GM10248 (cell line): ENCODE measurements at regions not wholly inside any gene's neighbourhood (a gene's known extent, or its start where the extent isn't known, plus 50 kb on each side); places are given as distances from the start of the nearest gene placed in this dataset.

ENCODE experiments used
- CTCF ChIA-PET: fragments of 300-600 bp; sonication (Branson Sonifier 250); formaldehyde crosslinking; extraction: SDS; loops from one replicate; lab custom pipeline; 2021; ENCODE audit warnings: antibody characterized with exemption; lab: Yijun Ruan, JAX
- POLR2A ChIA-PET: fragments of 350-650 bp; sonication (Branson Sonifier 250); formaldehyde crosslinking; extraction: SDS; loops from one replicate; lab custom pipeline; 2020; ENCODE audit warnings: antibody characterized with exemption; lab: Yijun Ruan, JAX
- DNase-seq: peaks from one replicate; pipeline ENCODE4 v3.0.0; 2012; ENCODE audit errors: extremely low spot score
- CTCF ChIP-seq: IDR thresholded peaks from 2 replicates; pipeline ENCODE4 v1.5.1; 2012; ENCODE audit warnings: mild to moderate bottlenecking, low read depth; ENCODE audit errors: extremely low read depth, missing control alignments, control extremely low read depth

DNA sequence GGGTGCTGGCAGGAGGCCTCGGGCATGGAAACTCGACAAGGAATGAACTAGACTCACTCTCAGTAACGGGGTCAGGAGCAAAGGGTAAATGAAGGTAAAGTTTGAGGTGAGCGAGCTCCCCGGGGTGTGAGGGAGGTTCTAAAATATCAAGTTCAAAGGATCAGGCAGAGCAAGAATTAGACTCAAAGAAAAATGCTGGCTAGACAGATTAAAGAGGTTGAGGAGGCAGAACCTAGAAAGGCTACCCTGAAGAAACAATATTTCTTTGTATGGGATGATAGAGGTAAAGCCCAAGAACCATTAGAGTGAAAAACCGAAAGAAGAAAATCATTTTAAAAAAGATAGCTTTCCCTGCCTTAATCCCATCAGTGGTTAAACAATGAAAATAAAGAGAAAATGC, 386.7 kb upstream of the MEF2C start:
- no peak for TF ChIP-seq CTCF
- POLR2A ChIA-PET, result no interaction called here
- DNase-seq, result no peak
- CTCF ChIA-PET, result interaction anchor here (1.7 kb wide), 1 partner anchor 21 kb away, joined by 4 read pairs; no protein-coding TSS in a partner anchor

- no peak for DNase-seq
- POLR2A ChIA-PET, result no interaction called here
- TF ChIP-seq CTCF, result no peak
- CTCF ChIA-PET, result interaction anchor here (0.8 to 1.6 kb wide), 4 partner anchors 10 to 182 kb away, joined by 3 to 5 read pairs (median 3); no protein-coding TSS in a partner anchor
These were observed 385.5 kb upstream of the MEF2C start for GRCh38 chr5:89268460-89268859.

DNA sequence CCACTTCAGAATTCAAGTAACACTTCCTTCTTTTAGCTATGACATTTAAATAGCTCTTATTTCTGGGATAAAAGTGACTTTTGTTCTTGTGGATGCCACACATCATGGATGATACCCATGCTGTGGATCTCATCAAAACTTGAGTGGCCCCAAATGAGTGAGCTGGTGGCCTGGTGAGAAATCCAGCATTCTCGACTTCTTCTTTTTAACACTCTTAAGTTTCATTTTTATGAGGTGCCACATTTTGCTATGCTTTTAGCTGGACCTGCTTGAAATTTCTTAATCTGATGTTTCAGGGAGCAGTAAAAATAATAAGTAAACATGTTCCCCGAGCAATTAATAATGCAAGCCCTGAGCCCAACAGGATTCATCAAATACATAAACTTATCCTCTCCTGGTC, 384.8 kb upstream of the MEF2C start:
- CTCF ChIA-PET, result interaction anchor here (0.8 to 1.6 kb wide), 7 partner anchors 9 to 182 kb away, joined by 3 to 6 read pairs (median 3); no protein-coding TSS in a partner anchor

DNA sequence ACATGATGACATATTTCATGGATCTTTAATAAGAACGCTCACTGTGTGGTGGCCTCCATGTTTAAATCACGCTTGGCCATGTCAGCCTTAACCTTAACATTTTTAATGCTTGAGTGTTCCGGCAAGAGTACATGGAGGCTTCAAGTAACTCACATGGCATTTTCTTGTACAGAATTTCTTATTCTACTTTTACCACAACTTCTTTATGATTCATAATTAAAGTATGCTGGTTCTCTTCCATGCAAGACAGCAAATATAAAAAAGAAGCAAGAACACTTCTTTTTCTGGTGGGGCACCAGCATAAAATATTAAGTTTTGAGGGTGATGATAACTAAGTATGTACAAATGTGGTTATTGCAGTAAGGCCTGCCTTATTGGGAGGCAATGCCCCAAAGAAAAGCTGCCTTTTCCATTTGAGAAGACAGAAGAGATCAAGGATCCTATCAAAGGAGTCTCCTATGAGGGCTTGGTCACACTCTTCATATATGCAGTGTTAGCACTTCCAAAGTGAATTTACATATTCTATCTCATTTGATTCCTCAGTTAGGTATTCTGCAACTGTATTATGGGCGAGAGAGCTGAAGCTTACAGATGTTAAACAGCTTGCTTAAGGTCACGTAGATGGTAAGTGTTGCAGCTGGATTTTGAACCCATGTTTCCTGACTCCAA, 382.7 kb upstream of the MEF2C start:
- ChIA-PET CTCF (interaction anchor here (0.8 to 2.9 kb wide), 2 partner anchors 14 to 16 kb away, joined by 3 to 10 read pairs; no protein-coding TSS in a partner anchor), POLR2A (no interaction called here)
- no peak for DNase-seq
- no peak for TF ChIP-seq CTCF

More for the DNA sequence above, 384.8 kb upstream of the MEF2C start:
- DNase-seq, result no peak
- POLR2A ChIA-PET, result no interaction called here
- TF ChIP-seq CTCF, result no peak

DNA sequence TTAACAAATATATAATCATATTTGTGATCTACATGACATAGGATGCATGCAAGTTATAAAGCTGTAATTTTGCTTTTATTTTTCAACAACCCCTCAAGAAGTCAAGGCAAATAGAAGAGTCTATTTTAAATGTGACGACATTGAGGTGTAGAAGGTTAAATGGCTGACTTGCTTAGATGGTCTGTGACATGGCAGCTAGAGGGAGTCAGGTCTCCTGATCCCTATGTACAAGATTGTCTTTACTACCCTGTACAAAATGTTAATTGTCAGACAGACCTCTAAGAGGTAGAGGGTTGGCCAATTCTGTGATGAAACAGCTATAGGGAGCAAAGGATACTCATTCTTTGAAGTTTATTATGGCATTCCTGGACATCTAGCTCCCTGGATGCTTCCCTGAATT, 380.9 kb upstream of the MEF2C start:
- DNase-seq, result no peak
- TF ChIP-seq CTCF, result no peak
- ChIA-PET POLR2A (no interaction called here), CTCF (interaction anchor here (0.8 to 2.9 kb wide), 9 partner anchors 10 to 535 kb away, joined by 3 to 10 read pairs (median 3); no protein-coding TSS in a partner anchor)

- no peak for TF ChIP-seq CTCF
- CTCF ChIA-PET, result interaction anchor here (1.2 to 1.9 kb wide), 2 partner anchors 10 to 91 kb away, joined by 3 to 8 read pairs; no protein-coding TSS in a partner anchor
- POLR2A ChIA-PET, result no interaction called here
- no peak for DNase-seq
These were observed 379.0 kb upstream of the MEF2C start for GRCh38 chr5:89262030-89262429.
